HCT116 (cell line): ENCODE measurements at regions not wholly inside any gene's neighbourhood (a gene's known extent, or its start where the extent isn't known, plus 50 kb on each side); places are given as distances from the start of the nearest gene placed in this dataset.

Source experiments
- ATAC-seq: fragments of 200-7000 bp; cut with Tn5 transposase; 2 replicates; pipeline ENCODE4 v1.9.1; 2020; ENCODE audit warnings: mild to moderate bottlenecking, moderate library complexity
- BruUV-seq: library from RNA; stranded (reverse); fragments of 400-500 nt; replicated peaks from 2 replicates; lab custom pipeline; 2021; lab: Mats Ljungman, UMichigan
- CTCF ChIA-PET: fragments of 300-600 bp; sonication (Branson Sonifier 250); formaldehyde crosslinking; loops from one replicate; lab custom pipeline; 2021; ENCODE audit warnings: antibody characterized with exemption; lab: Charles Lee
- POLR2A ChIA-PET: fragments of 300-600, 350-600 bp; sonication (Branson Sonifier 250); formaldehyde crosslinking; loops from one replicate; lab custom pipeline; 2021; ENCODE audit warnings: antibody characterized with exemption; lab: Charles Lee
- RAD21 ChIA-PET, 2 experiments: fragments of 300-600 bp; sonication (Branson Sonifier 250); formaldehyde crosslinking; loops; one replicate each; lab custom pipeline; 2023; ENCODE audit warnings: low total read pairs in 2 of 2; ENCODE audit not compliant: uncharacterized antibody in 2 of 2, unreplicated experiment in 2 of 2, low non-redundant PET in 1 of 2; lab: Charles Lee
- DNase-seq: peaks from one replicate; pipeline ENCODE4 v3.0.0-alpha.2; 2010; ENCODE audit warnings: low read depth, low spot score
- H2AFZ ChIP-seq: fragments of 200-600 bp; shearing (Covaris generic), sonication (generic); 2 replicates; pipeline ENCODE4 v1.6.1; 2017; ENCODE audit warnings: low read depth, mixed run types, mixed read lengths, antibody characterized with exemption, low read length; ENCODE audit not compliant: poor library complexity, severe bottlenecking
- H3K27ac ChIP-seq: 2 replicates; pipeline ENCODE4 v1.5.1; 2012; ENCODE audit warnings: low read depth, low read length
- H3K27me3 ChIP-seq: fragments of 200-600 bp; sonication (generic); 2 replicates; pipeline ENCODE4 v1.6.1; 2016; ENCODE audit warnings: mixed run types, low read length, mixed read lengths; ENCODE audit not compliant: insufficient read depth
- H3K36me3 ChIP-seq, 2 experiments: fragments of 200-500 bp in 1 of 2; fragments of 200-600 bp in 1 of 2; sonication (Bioruptor generic) in 1 of 2; sonication (generic) in 1 of 2; 2 replicates each; pipeline versions ENCODE4 v1.5.1 to v1.6.1; 2014 to 2016; ENCODE audit warnings: low read length in 2 of 2, inconsistent platforms in 1 of 2, mixed read lengths in 1 of 2, mixed run types in 1 of 2; ENCODE audit not compliant: insufficient read depth in 2 of 2, control insufficient read depth in 1 of 2
- H3K4me1 ChIP-seq, 2 experiments: fragments of 200-600 bp in 1 of 2; sonication (generic) in 1 of 2; 2 replicates each; pipeline versions ENCODE4 v1.5.1 to v1.6.1; 2012 to 2017; ENCODE audit warnings: low read length in 2 of 2, inconsistent platforms in 1 of 2, mild to moderate bottlenecking in 1 of 2, mixed read lengths in 1 of 2, mixed run types in 1 of 2, moderate library complexity in 1 of 2; ENCODE audit not compliant: insufficient read depth in 2 of 2, control insufficient read depth in 1 of 2
- H3K4me2 ChIP-seq: fragments of 200-600 bp; sonication (generic); 2 replicates; pipeline ENCODE4 v1.6.1; 2017; ENCODE audit warnings: mixed run types, low read length, mixed read lengths
- H3K4me3 ChIP-seq, 2 experiments: fragments of 200-600 bp in 1 of 2; sonication (generic) in 1 of 2; replicated peaks in 1 of 2; 2 replicates each; pipeline ENCODE4 v1.5.1; 2011 to 2016; ENCODE audit warnings: low read length in 2 of 2, control low read depth in 1 of 2, low read depth in 1 of 2, mild to moderate bottlenecking in 1 of 2, mixed read lengths in 1 of 2, mixed run types in 1 of 2
- H3K79me2 ChIP-seq: fragments of 200-600 bp; sonication (generic); 2 replicates; pipeline ENCODE4 v1.6.1; 2017; ENCODE audit warnings: mild to moderate bottlenecking, mixed run types, low read length, moderate library complexity, mixed read lengths; ENCODE audit not compliant: insufficient read depth
- H3K9ac ChIP-seq: fragments of 200-600 bp; sonication (generic); 2 replicates; pipeline ENCODE4 v1.6.1; 2016; ENCODE audit warnings: low read length, mixed read lengths
- H3K9me2 ChIP-seq: fragments of 200-600 bp; sonication (generic), shearing (Covaris generic); 2 replicates; pipeline ENCODE4 v1.6.1; 2017; ENCODE audit warnings: mixed run types, mild to moderate bottlenecking, moderate library complexity; ENCODE audit not compliant: insufficient read depth
- H3K9me3 ChIP-seq, 2 experiments: fragments of 200-500 bp in 1 of 2; fragments of 200-600 bp in 1 of 2; sonication (Bioruptor generic) in 1 of 2; sonication (generic) in 1 of 2; 2 replicates each; pipeline ENCODE4 v1.6.1; 2014 to 2017; ENCODE audit warnings: low read length in 2 of 2, mixed read lengths in 2 of 2, inconsistent platforms in 1 of 2, low read depth in 1 of 2, mild to moderate bottlenecking in 1 of 2, mixed run types in 1 of 2, moderate library complexity in 1 of 2; ENCODE audit not compliant: control insufficient read depth in 1 of 2, insufficient read depth in 1 of 2
- H4K20me1 ChIP-seq: fragments of 200-600 bp; sonication (generic), shearing (Covaris generic); 2 replicates; pipeline ENCODE4 v1.6.1; 2017; ENCODE audit warnings: mixed run types, mild to moderate bottlenecking, moderate library complexity; ENCODE audit not compliant: insufficient read depth
- CBX3 ChIP-seq: IDR thresholded peaks from 2 replicates; pipeline ENCODE4 v1.6.1; 2012; ENCODE audit warnings: low read depth
- CEBPB ChIP-seq: IDR thresholded peaks from 2 replicates; pipeline ENCODE4 v1.6.1; 2012; ENCODE audit warnings: low read depth
- EGR1 ChIP-seq: IDR thresholded peaks from 2 replicates; pipeline ENCODE4 v1.6.1; 2012; ENCODE audit warnings: low read depth
- EZH2 ChIP-seq: fragments of 200-600 bp; sonication (generic); IDR thresholded peaks from 2 replicates; pipeline ENCODE4 v1.6.1; 2017; ENCODE audit warnings: antibody characterized with exemption, mixed run types
- FOSL1 ChIP-seq: IDR thresholded peaks from 2 replicates; pipeline ENCODE4 v1.6.1; 2012; ENCODE audit warnings: low read depth
- JUND ChIP-seq: IDR thresholded peaks from 2 replicates; pipeline ENCODE4 v1.6.1; 2012
- POLR2AphosphoS5 ChIP-seq: IDR thresholded peaks from 2 replicates; pipeline ENCODE4 v1.6.1; 2011; ENCODE audit warnings: mild to moderate bottlenecking, low read depth, low read length, moderate library complexity
- SIN3A ChIP-seq: IDR thresholded peaks from 2 replicates; pipeline ENCODE4 v1.6.1; 2012; ENCODE audit warnings: low read depth
- TCF7L2 ChIP-seq: IDR thresholded peaks from 2 replicates; pipeline ENCODE4 v1.7.0; 2011; ENCODE audit warnings: borderline replicate concordance, inconsistent platforms; ENCODE audit not compliant: insufficient read depth, insufficient read length; ENCODE audit errors: extremely low read depth
- ZBTB33 ChIP-seq: IDR thresholded peaks from 2 replicates; pipeline ENCODE4 v1.6.1; 2011; ENCODE audit warnings: mild to moderate bottlenecking, low read length, moderate library complexity; ENCODE audit not compliant: insufficient replicate concordance; ENCODE audit errors: extremely low read depth
- ZNF274 ChIP-seq: fragments of 200-500 bp; sonication (Bioruptor generic); IDR thresholded peaks from 2 replicates; pipeline ENCODE4 v1.6.1; 2014; ENCODE audit warnings: mild to moderate bottlenecking, low read depth, low read length, inconsistent platforms
- intact Hi-C: fragments of 100-400 bp; cut with micrococcal nuclease; formaldehyde crosslinking; loops from 2 replicates; pipeline ENCODE4 v1.10.0; 2022
- TF ChIP-seq, protein P1 (sequence below), 3 experiments: fragments of 200-600 bp in 1 of 3; sonication (generic) in 1 of 3; IDR thresholded peaks in 2 of 3; conservative IDR thresholded peaks in 1 of 3; 2 replicates each; pipeline ENCODE4 v1.5.1; 2012 to 2017; ENCODE audit warnings: low read depth in 2 of 3, low read length in 2 of 3, antibody characterized with exemption in 1 of 3, borderline replicate concordance in 1 of 3, control low read depth in 1 of 3, mild to moderate bottlenecking in 1 of 3, mixed read lengths in 1 of 3, mixed run types in 1 of 3, moderate library complexity in 1 of 3; ENCODE audit not compliant: insufficient read depth in 1 of 3
- TF ChIP-seq, protein P2 (sequence below): IDR thresholded peaks from 2 replicates; pipeline ENCODE4 v1.6.1; 2012

DNA sequence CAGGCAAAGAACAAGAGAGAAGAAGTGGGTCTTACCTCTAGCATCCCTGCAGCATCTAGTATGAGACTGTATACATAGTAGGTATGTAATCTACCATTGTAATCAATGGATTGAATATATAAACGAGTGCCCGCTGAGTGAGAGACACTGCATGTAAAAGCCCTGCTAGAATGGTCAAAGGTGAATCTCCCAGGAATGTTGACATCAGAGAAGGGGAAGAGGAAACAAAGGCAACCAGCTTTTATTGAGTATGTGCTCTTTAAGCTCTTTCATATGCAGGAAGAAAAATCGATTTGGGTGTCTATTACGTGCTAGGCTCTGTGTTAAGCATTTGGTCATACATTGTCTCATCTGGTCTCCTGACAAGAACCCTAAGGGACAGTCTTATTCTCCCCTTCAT, 91.9 kb upstream of the KLHL13 start (continued):
- TF ChIP-seq ZBTB33 (no peak), CBX3 (no peak)
- TF ChIP-seq, protein P1, sequence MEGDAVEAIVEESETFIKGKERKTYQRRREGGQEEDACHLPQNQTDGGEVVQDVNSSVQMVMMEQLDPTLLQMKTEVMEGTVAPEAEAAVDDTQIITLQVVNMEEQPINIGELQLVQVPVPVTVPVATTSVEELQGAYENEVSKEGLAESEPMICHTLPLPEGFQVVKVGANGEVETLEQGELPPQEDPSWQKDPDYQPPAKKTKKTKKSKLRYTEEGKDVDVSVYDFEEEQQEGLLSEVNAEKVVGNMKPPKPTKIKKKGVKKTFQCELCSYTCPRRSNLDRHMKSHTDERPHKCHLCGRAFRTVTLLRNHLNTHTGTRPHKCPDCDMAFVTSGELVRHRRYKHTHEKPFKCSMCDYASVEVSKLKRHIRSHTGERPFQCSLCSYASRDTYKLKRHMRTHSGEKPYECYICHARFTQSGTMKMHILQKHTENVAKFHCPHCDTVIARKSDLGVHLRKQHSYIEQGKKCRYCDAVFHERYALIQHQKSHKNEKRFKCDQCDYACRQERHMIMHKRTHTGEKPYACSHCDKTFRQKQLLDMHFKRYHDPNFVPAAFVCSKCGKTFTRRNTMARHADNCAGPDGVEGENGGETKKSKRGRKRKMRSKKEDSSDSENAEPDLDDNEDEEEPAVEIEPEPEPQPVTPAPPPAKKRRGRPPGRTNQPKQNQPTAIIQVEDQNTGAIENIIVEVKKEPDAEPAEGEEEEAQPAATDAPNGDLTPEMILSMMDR (IDR thresholded peaks at IDR 0.05 in 2 of 3, conservative IDR thresholded peaks at IDR 0.05 in 1 of 3; ENCODE audit: borderline replicate concordance in 1 of 3, insufficient read depth in 1 of 3, low read depth in 2 of 3, low read length in 2 of 3): no peak

DNA sequence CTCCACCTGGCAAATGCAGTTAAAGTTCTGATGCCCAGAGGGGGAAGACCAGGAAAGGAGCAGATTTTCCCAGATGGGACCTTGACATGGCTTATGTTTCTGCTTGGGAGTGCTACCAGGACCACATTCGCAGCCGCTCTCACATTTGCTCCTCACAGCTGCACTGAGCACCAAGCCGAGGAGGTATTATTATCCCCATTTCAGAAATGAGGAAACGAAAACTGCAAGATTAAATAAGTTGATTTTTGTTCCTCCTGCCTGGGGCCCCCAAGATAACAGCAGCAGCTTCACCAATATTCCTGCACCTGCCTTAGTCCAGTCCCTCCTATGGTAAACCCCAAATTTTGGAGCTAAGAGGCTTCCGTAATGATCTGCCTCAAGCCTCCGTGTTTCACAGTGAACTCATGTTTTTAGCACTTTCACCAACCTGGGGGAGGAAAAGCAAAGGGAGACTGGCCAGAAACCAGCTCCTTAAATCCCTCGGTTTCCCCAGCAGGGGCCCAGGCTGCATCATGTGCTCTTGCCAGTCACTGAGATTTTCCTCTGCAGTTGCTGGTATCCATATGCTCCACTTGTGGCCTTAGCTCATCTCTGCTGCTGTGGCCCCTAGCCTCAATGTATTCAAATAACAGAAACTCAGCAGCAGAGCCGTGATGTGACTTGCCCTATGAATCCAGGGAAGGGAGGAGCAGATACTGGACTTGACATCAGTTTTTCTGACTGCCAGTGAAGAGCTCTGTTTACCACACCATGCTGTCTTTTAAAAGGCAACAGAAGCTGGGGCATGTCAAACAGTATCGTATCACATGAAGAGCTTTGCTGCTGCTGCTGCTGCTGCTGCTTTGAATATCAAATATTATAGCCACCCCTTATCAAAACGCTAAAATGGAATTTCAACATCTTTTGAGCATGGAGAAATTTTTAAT, 95.5 kb upstream of the KLHL13 start:
- CTCF ChIA-PET: no interaction called here
- Histone ChIP-seq H3K4me1 (no peaks in the 10 kb centered on the region), H3K9me3 (no peaks in the 10 kb centered on the region), H3K79me2 (no peaks in the 10 kb centered on the region), H3K27ac (no peak overlapping the region), H3K9ac (no peak overlapping the region), H3K4me2 (no peak overlapping the region), H3K36me3 (no peaks in the 10 kb centered on the region), H3K27me3 (no peaks in the 10 kb centered on the region), H3K4me3 (no peak overlapping the region), H4K20me1 (no peaks in the 10 kb centered on the region), H2AFZ (no peak overlapping the region), H3K9me2 (no peaks in the 10 kb centered on the region)
- RAD21 ChIA-PET: no interaction called here
- TF ChIP-seq EGR1: no peak
- no peak for TF ChIP-seq TCF7L2
- TF ChIP-seq SIN3A: no peak
- no peak for TF ChIP-seq CEBPB
- no peak for TF ChIP-seq POLR2AphosphoS5
- no peak for TF ChIP-seq JUND
- no peak for TF ChIP-seq FOSL1
- TF ChIP-seq CBX3: no peak
- no peak for TF ChIP-seq EZH2
- no peak for TF ChIP-seq ZBTB33
- TF ChIP-seq, protein P1 (IDR thresholded peaks at IDR 0.05 in 2 of 3, conservative IDR thresholded peaks at IDR 0.05 in 1 of 3; ENCODE audit: borderline replicate concordance in 1 of 3, insufficient read depth in 1 of 3, low read depth in 2 of 3, low read length in 2 of 3): no peak
- TF ChIP-seq ZNF274: no peak
- TF ChIP-seq, protein P2, sequence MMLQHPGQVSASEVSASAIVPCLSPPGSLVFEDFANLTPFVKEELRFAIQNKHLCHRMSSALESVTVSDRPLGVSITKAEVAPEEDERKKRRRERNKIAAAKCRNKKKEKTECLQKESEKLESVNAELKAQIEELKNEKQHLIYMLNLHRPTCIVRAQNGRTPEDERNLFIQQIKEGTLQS: no peak
- no peak for DNase-seq
- POLR2A ChIA-PET: no interaction called here
- ATAC-seq: no peak
- intact Hi-C loops: no loop called here
- no TSS peak for BruUV-seq
